Activated B cell treated with CpG ODN at 0.5 μM for 24 hours (primary cell): ENCODE measurements at regions not wholly inside any gene's neighbourhood (a gene's known extent, or its start where the extent isn't known, plus 50 kb on each side); places are given as distances from the start of the nearest gene placed in this dataset.

Experiments
- ATAC-seq: fragments of 200-7000 bp; cut with Tn5 transposase; one replicate; pipeline ENCODE4 v1.10.0; 2021; ENCODE audit warnings: low read depth, mild to moderate bottlenecking, moderate library complexity
- CTCF ChIA-PET: fragments of 350-600 bp; sonication (Branson Sonifier 250); formaldehyde crosslinking; loops from one replicate; lab custom pipeline; 2021; ENCODE audit warnings: antibody characterized with exemption; lab: Charles Lee
- POLR2A ChIA-PET: fragments of 350-600 bp; sonication (Branson Sonifier 250); formaldehyde crosslinking; loops from one replicate; lab custom pipeline; 2021; ENCODE audit warnings: antibody characterized with exemption; lab: Charles Lee
- DNase-seq: peaks from one replicate; pipeline ENCODE4 v3.0.0; 2022
- H3K27ac Mint-ChIP-seq: one replicate; pipeline ENCODE4 v1.8.0; 2020; ENCODE audit warnings: mixed read lengths
- H3K27me3 Mint-ChIP-seq: one replicate; pipeline ENCODE4 v1.8.0; 2021; ENCODE audit warnings: mixed read lengths
- H3K36me3 Mint-ChIP-seq: one replicate; pipeline ENCODE4 v1.8.0; 2021; ENCODE audit warnings: low read depth, mixed read lengths
- H3K4me1 Mint-ChIP-seq: one replicate; pipeline ENCODE4 v1.8.0; 2021; ENCODE audit warnings: mixed read lengths
- H3K4me3 Mint-ChIP-seq: one replicate; pipeline ENCODE4 v1.8.0; 2020; ENCODE audit warnings: mild to moderate bottlenecking, mixed read lengths
- H3K9me3 Mint-ChIP-seq: one replicate; pipeline ENCODE4 v1.8.0; 2020; ENCODE audit warnings: mixed read lengths
- intact Hi-C: fragments of 100-400 bp; cut with micrococcal nuclease; formaldehyde crosslinking; loops from one replicate; pipeline ENCODE4 v1.15.1; 2024
- TF ChIP-seq, protein P1 (sequence below): fragments of 200-600 bp; IDR thresholded peaks from one replicate; pipeline ENCODE4 v1.8.0; 2022; ENCODE audit warnings: antibody characterized with exemption, mild to moderate bottlenecking

GRCh38 chr3:115500795-115501194 is 122.5 kb upstream of the GAP43 start:
- no peak overlapping the region for H3K27ac Mint-ChIP-seq
- POLR2A ChIA-PET, result no interaction called here
- intact Hi-C loops, result no loop called here
- DNase-seq, result no peak
- peaks cover 3% of the 10 kb centered on the region for H3K27me3 Mint-ChIP-seq
- no peaks in the 10 kb centered on the region for H3K4me1 Mint-ChIP-seq
- no peak overlapping the region for H3K4me3 Mint-ChIP-seq
- peaks cover 4% of the 10 kb centered on the region for H3K9me3 Mint-ChIP-seq
- CTCF ChIA-PET, result no interaction called here
- TF ChIP-seq, protein P1, sequence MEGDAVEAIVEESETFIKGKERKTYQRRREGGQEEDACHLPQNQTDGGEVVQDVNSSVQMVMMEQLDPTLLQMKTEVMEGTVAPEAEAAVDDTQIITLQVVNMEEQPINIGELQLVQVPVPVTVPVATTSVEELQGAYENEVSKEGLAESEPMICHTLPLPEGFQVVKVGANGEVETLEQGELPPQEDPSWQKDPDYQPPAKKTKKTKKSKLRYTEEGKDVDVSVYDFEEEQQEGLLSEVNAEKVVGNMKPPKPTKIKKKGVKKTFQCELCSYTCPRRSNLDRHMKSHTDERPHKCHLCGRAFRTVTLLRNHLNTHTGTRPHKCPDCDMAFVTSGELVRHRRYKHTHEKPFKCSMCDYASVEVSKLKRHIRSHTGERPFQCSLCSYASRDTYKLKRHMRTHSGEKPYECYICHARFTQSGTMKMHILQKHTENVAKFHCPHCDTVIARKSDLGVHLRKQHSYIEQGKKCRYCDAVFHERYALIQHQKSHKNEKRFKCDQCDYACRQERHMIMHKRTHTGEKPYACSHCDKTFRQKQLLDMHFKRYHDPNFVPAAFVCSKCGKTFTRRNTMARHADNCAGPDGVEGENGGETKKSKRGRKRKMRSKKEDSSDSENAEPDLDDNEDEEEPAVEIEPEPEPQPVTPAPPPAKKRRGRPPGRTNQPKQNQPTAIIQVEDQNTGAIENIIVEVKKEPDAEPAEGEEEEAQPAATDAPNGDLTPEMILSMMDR, result no peak
- no peak for ATAC-seq
- H3K36me3 Mint-ChIP-seq, result no peaks in the 10 kb centered on the region

DNA sequence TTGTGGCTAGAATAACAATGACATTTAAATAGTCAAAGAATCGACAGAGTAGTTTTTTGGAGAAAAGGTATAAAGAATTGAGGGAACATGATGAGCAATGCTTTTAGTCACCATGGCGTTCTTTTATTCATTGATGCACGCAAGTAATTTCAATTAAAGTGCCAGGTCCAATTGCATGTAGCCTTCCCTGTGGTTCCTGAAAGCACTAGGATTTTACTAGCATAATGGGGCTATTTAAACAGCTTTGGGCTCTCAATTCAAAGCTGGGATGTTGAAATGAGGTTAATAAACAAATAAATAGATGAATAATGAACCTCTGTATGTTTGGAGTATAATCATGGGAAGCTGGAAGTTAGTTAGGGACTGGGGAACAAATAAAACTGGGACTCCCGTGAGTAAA is 121.2 kb upstream of the GAP43 start:
- Mint-ChIP-seq H3K27me3 (no peaks in the 10 kb centered on the region), H3K27ac (no peak overlapping the region), H3K9me3 (peaks cover 10% of the 10 kb centered on the region), H3K4me1 (no peaks in the 10 kb centered on the region), H3K4me3 (no peak overlapping the region), H3K36me3 (no peaks in the 10 kb centered on the region)
- no peak for DNase-seq
- ChIA-PET POLR2A (no interaction called here), CTCF (no interaction called here)
- intact Hi-C loops, result no loop called here
- TF ChIP-seq, protein P1, result no peak
- ATAC-seq, result no peak

DNA sequence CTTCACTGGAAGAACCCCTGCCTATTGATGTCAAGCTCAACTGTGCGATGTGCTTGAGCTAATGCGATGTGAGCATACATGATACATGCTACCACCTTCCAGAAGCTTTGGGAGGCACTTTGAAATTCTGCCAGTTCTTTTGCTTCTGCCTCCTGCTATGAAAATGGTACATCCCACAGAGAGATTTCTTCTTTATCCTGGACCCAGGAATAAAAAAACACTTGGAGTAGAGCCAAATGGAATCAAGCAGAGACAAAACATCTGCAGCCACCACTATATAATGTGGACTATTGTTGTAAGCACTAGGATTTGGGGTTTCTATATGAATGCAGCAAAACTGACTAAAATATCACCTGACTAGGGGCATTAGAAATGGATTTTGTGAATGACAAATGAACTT is 119.9 kb upstream of the GAP43 start:
- ChIA-PET CTCF (interaction anchor here (1.1 kb wide), 1 partner anchor 312 kb away, joined by 3 read pairs; no protein-coding TSS in a partner anchor), POLR2A (no interaction called here)
- TF ChIP-seq, protein P1, result no peak

GRCh38 chr3:115508562-115508961 is 114.7 kb upstream of the GAP43 start:
- Mint-ChIP-seq H3K36me3 (no peaks in the 10 kb centered on the region), H3K27ac (no peak overlapping the region), H3K9me3 (peaks cover 10% of the 10 kb centered on the region), H3K27me3 (peaks cover under 1% of the 10 kb centered on the region), H3K4me1 (peaks cover 19% of the 10 kb centered on the region), H3K4me3 (no peak overlapping the region)
- intact Hi-C loops, result no loop called here
- TF ChIP-seq, protein P1, result no peak
- ChIA-PET CTCF (no interaction called here), POLR2A (no interaction called here)
- ATAC-seq (no peak), DNase-seq (no peak)

More for the DNA sequence above, 119.9 kb upstream of the GAP43 start:
- H3K27ac Mint-ChIP-seq, result no peak overlapping the region
- ATAC-seq, result no peak
- intact Hi-C loops, result no loop called here
- H3K4me1 Mint-ChIP-seq, result no peaks in the 10 kb centered on the region
- H3K4me3 Mint-ChIP-seq, result no peak overlapping the region
- no peaks in the 10 kb centered on the region for H3K27me3 Mint-ChIP-seq
- H3K36me3 Mint-ChIP-seq, result no peaks in the 10 kb centered on the region
- DNase-seq, result no peak
- peaks cover 10% of the 10 kb centered on the region for H3K9me3 Mint-ChIP-seq

DNA sequence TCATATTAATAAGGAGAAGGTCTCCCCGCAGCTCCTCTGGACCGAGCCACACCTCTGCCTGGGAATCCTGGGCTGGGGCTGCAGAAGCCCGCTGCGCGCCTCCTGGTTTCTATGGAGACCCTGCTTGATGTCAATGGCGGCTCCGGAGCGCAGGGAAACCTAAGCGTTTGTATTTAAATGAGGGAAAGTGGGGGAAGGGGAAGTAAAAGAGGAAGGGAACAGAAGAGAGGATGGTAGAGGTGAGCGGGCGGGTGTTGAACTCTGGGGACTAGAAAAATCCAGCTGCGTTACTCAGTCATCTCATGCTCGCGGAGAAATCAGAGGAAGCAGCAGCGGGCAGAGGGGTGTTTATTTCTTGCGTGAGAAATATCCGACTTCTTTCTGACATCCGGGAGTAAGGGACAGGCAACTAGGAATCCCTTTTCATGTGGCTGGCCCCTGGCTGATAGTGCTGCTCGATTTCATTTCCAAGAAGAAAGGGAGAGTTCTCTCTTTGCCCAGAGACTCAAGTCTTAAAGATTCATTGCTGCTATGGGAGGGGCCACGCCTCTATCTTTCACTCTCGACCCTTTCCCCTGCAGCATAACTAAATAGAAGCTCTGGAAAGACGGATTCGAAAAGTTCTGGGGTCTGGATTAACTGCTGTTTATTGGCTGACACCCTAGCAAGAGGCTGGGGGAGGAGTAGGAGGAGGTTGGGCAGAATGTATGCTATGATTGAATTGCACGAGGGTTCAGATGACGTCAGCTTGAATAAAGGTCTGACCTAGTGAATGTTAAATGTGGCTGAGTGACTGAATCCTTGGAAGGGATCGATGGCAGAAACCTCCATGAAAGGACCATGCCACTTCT is 110.5 kb upstream of the GAP43 start:
- H3K4me1 Mint-ChIP-seq, result peaks cover 27% of the 10 kb centered on the region
- peak; percentile 47 for ATAC-seq
- DNase-seq, result no peak
- ChIA-PET POLR2A (no interaction called here), CTCF (no interaction called here)
- intact Hi-C loops, result loop anchor here (2.0 kb wide), 2 partner anchors 146 to 272 kb away; no protein-coding TSS in a partner anchor
- peaks cover 10% of the 10 kb centered on the region for H3K27me3 Mint-ChIP-seq
- H3K9me3 Mint-ChIP-seq, result no peaks in the 10 kb centered on the region
- H3K4me3 Mint-ChIP-seq, result peak overlapping the region; percentile 88
- H3K36me3 Mint-ChIP-seq, result no peaks in the 10 kb centered on the region
- peak overlapping the region; percentile 16 for H3K27ac Mint-ChIP-seq
- TF ChIP-seq, protein P1, result no peak
